ENCODE measurements at regions not wholly inside any gene's neighbourhood (a gene's known extent, or its start where the extent isn't known, plus 50 kb on each side); places are given as distances from the start of the nearest gene placed in this dataset.

DNA sequence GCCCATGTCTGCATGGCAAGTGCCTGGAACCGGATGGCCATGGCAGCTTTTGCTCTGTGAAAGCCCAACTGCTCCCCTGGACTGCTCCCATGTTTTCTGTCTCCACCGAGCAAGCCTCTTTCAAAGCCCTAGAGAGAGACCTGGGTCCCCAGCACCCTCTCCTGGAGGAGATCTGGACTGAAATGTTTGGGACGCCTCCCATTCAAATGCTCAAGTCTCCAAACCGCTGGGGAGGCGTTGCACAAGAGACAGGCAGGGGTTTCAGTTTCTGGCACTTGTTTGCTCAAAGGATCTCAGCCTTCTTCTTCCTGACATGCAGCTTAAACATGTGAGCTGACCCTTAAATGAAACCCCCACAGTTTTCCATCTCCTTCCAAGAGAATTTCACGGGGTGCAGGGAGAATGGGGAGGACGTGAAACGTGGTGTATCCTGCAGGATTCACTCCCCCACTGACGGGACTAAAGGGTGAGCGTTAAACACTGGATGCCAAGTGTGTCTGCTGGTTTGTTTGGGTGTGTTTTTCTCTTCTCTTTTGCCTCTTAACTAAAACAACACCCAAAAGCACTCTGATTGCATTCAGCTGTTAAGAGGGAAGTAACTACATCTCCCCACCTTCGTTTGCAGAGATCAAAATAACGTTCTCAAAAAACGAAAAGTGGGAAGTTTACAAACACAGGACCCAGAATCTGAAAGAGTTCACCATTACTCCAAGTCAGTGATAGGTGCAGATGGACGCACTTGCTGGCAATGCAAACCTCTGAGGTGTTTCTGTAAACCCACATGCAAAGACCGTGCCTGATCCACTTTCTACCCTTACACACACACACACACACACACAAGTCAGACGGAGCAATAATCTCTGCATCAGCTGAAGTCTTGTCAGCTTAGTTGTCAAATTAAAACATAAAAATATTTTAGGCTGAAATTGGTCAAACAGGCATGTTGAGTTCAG, 256.9 kb downstream of the C16orf95 start:
- Histone ChIP-seq H3K4me1 (ENCODE audit: low read depth) (no peaks in the 10 kb centered on the region), H3K9me3 (no peaks in the 10 kb centered on the region), H3K4me3 (no peak overlapping the region), H3K36me3 (ENCODE audit: low read depth) (no peaks in the 10 kb centered on the region)
- ATAC-seq (no peak), DNase-seq (no peak)
- TF ChIP-seq, protein P1, sequence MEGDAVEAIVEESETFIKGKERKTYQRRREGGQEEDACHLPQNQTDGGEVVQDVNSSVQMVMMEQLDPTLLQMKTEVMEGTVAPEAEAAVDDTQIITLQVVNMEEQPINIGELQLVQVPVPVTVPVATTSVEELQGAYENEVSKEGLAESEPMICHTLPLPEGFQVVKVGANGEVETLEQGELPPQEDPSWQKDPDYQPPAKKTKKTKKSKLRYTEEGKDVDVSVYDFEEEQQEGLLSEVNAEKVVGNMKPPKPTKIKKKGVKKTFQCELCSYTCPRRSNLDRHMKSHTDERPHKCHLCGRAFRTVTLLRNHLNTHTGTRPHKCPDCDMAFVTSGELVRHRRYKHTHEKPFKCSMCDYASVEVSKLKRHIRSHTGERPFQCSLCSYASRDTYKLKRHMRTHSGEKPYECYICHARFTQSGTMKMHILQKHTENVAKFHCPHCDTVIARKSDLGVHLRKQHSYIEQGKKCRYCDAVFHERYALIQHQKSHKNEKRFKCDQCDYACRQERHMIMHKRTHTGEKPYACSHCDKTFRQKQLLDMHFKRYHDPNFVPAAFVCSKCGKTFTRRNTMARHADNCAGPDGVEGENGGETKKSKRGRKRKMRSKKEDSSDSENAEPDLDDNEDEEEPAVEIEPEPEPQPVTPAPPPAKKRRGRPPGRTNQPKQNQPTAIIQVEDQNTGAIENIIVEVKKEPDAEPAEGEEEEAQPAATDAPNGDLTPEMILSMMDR (IDR thresholded peaks at IDR 0.05) = no peak
- intact Hi-C loops (cut with DNase I, micrococcal nuclease) = loop anchor here (5.0 kb wide), 2 partner anchors 493 to 498 kb away; partner anchors contain the start of gene FOXC2 (in 1 of the 2)

DNA sequence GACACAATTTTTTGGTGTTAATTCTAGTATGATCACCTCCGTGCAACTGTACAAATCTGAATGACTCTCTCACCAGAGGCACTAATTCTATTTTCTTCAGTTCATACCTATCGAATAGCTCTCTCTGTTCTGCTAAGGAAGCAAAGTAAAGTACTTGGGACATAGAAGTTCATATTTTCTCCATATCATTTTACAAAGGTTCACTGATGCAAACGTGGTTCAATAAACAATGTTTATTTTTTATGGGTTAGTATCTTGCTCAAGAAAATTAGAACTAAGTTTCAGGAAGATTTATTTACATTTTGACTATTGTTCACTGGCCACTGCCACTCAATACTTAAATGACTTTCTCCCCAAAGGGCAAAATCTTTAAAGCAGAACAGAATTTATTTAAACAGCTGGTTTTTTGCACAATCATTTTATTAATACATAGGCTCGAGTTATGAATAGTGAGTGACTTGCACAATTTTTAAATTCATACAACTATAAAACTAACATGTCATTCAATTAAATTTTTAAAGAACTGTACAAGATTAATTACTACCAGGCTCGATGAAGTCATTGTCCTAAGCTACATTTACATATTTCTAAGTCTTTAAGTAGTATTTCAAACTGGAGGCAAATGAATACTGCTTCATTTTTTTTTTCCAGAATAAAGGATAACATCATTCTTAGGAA, 255.8 kb downstream of the C16orf95 start:
- no peaks in the 10 kb centered on the region for H3K4me1 ChIP-seq (ENCODE audit: low read depth)
- DNase-seq (no peak), ATAC-seq (no peak)
- TF ChIP-seq, protein P1 (IDR thresholded peaks at IDR 0.05) = no peak
- no peak overlapping the region for H3K4me3 ChIP-seq
- intact Hi-C loops (cut with DNase I, micrococcal nuclease) = loop anchor here (5.0 kb wide), 2 partner anchors 494 to 499 kb away; partner anchors contain the start of gene FOXC2 (in 1 of the 2)
- H3K9me3 ChIP-seq = no peaks in the 10 kb centered on the region
- H3K36me3 ChIP-seq (ENCODE audit: low read depth) = no peaks in the 10 kb centered on the region

DNA sequence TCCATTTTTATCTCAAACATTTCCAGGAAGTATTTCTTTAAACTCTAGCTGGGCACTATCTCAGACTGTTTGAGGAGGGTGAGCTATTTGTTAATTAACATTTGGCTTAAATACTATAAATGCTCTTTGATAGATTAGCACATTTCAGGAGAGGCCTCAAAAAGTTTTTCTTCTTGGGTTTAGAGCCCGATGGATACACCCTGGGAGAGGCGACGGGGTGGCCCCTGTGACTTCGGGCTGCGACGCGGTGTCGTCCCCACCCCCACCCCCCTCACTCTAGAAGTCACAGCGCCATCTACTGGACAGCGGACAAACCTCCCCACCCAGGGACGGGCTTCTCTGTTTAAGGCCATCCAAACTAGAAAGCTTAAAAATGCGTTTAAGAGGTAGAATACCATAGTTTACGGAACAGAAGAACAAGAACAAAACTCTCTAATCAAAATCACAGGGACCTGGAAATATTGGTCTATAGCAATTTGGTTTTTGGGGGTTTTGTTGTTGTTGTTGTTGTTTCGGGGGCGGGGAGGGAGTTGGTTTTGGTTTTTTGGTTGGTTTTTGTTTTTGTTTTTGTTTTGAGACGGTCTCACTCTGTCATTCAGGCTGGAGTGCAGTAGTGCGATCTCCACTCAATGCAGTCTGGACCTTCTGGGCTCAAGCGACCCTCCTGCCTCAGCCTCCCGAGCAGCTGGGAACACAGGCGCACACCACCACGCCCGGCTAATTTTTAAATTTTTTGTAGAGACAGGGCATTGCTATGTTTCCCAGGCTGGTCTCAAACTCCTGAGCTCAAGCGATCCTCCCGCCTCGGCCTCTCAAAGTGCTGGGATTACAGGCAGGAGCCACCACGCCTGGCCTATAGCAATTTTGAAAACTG, 254.4 kb downstream of the C16orf95 start:
- H3K9me3 ChIP-seq = no peaks in the 10 kb centered on the region
- TF ChIP-seq, protein P1 (IDR thresholded peaks at IDR 0.05) = peak; percentile 43
- peak in 2 of 3 donors; percentile 53 to 71 for DNase-seq
- ATAC-seq = peak; percentile 71
- intact Hi-C loops (cut with DNase I, micrococcal nuclease) = loop anchor here (5.0 kb wide), 2 partner anchors 496 to 501 kb away; partner anchors contain the start of gene FOXC2 (in 1 of the 2)
- H3K4me1 ChIP-seq (ENCODE audit: low read depth) = no peaks in the 10 kb centered on the region
- H3K36me3 ChIP-seq (ENCODE audit: low read depth) = no peaks in the 10 kb centered on the region
- H3K4me3 ChIP-seq = no peak overlapping the region

DNA sequence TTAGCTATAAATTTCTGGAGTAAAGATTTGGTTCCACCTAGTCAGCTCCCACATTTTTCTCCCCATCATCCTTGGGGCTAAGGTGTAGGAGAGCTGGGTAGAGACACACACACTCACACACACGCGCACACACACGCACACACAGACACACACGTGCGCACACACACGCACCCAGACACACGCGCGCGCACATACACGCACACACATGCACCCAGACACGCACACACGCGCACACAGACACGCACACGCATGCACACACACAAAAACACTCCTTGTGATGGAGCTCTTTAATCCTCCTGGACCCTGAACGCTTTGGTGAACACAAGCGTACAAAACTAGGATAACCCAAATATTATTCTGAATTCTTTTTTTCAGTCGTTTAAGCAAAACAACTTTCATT, 253.6 kb downstream of the C16orf95 start:
- no peaks in the 10 kb centered on the region for H3K36me3 ChIP-seq (ENCODE audit: low read depth)
- H3K9me3 ChIP-seq = no peaks in the 10 kb centered on the region
- DNase-seq (no peak), ATAC-seq (no peak)
- no peak overlapping the region for H3K4me3 ChIP-seq
- TF ChIP-seq, protein P1 (IDR thresholded peaks at IDR 0.05) = no peak
- intact Hi-C loops (cut with DNase I, micrococcal nuclease) = loop anchor here (5.0 kb wide), 2 partner anchors 496 to 501 kb away; partner anchors contain the start of gene FOXC2 (in 1 of the 2)
- no peaks in the 10 kb centered on the region for H3K4me1 ChIP-seq (ENCODE audit: low read depth)

Measured in mucosa of descending colon (tissue), 3 donors.